GM19023 (cell line): ENCODE measurements at regions not wholly inside any gene's neighbourhood (a gene's known extent, or its start where the extent isn't known, plus 50 kb on each side); places are given as distances from the start of the nearest gene placed in this dataset.

Experiments used
- ATAC-seq: cut with Tn5 transposase; IDR thresholded peaks from one replicate; pipeline ENCODE4 v1.9.1; 2021; ENCODE audit warnings: mild to moderate bottlenecking, moderate library complexity; ENCODE audit not compliant: unreplicated experiment

DNA sequence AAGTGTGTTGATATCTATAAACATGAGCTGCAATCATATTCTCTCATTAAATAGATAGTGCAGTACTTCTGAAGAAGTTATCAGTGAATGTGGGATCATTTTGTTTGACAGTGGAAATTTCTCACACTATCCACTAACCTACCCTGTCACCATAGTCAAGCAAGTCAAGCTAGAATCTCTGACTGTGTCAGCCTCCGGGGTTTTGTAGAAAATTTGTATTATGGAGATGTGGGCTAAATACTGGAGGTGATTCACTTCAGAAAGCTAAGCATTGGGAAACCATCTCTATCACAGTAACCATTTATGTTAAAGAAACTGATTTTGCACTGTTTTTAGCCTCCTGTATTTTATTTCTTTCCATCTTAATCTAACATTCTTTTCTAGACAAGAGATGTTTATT, 126.6 kb upstream of the CREB1 start:
- no peak for ATAC-seq

DNA sequence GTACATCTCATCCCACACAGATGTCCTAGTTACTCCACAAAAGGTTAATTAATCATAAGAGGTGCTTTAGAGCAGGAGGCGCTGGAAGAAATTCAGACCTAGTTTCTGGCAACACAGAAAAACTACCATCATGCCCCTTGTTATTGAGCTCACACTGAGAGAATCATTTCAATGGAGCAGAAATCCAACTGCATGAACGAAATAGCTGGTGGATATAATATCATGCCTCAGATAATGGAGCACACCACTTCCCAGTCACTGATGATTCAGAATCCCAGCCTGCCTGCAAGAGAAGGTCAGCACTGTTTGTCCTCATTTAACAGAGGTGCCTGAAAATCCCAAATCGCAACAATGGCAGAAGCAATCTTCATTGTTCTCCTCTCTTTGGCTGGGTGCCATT, 125.8 kb upstream of the CREB1 start:
- ATAC-seq = no peak

DNA sequence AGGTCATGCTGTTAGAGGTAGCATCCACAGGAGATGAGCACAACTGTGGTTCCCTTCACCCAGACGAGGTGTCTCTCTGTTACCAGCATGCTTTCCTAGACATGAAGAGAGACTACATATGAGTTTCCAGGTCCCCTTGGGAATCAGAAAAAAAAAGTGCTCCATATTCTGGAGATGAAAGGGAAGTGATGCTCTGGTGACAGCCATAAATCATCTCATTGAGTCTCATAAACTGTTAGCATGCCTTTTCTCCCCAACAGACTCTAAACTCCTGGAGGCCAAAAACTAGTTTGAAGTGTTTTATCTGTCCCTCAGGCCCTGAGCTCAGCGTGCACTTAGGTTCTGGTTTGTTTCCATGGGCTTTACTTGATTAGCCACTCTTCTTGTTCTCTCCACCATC, 124.6 kb upstream of the CREB1 start:
- no peak for ATAC-seq

DNA sequence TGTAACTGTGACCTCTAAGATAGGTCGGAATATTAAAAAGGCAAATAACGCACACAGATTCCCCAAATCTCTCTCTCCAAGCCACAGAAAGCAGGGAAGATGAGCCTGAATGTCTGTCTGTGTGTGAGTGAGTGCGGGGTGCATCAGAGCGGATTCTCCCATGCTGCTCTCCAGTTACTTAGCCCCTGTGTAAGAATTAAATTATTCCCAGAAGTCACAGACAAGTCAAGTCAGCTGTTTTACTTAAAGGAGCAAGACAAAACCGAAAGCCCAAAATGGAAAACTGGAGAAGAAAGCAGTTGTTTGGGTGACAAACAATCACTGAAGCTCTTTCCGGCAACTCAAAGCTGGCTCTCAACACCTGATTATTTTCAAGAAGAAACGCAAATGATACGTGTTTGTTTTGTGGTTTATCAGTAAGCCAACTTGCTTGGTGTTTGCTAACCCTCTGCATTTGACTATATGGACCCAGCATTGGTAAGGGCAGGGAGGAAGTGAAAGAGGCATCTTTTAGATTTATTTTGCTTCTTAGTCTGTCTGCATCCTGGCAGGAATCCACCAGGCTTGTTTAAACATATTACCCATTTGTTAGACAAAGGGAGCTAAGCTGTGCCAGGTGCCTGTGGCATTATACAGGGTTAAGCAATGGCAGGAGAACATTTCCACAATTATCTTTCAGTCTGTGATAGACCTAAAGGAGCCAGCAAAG, 121.5 kb upstream of the CREB1 start:
- peak; percentile 93 for ATAC-seq

DNA sequence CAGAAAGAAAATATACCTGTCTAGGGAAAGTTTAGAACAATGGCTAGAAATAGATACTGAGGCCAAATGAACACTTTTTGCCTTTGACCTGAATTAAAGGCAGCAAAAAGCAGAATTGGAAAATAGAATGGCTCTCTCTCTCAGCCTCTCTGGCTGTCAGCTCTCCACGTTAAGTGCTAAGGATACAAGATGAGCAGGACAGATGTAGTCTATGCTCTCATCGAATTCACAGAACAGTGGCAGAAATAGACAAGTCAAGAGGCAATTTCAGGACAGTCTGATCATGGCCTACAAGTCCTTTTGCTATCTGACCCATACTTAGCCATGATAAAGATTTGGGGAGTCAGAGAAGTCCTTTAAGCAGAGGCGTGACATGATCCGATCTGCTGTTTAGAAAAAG, 120.2 kb upstream of the CREB1 start:
- no peak for ATAC-seq

DNA sequence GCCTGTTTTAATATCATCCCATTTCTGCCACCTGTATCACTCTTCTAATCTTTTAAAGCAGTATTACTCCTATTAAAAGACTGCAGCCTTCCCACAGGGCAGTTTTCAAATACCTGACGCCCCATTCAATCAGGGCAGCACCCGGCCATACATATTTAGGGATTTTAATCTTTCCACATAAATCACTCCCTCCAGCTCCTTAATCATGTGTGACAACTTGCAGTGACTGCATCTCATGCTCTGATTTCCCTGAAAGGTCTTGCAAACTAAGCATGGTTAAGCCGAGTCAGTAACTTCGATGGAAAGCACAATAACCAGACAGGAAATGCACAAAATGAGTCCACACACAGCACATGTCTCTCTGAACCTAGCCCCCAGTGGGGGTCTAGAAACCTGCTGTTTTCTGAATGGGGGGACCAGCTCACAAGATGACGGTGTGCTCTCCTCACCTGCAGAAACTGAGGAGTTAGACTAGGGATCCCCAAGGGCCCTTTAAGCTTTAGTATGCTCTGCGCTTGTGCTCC, 116.9 kb upstream of the CREB1 start:
- no peak for ATAC-seq

DNA sequence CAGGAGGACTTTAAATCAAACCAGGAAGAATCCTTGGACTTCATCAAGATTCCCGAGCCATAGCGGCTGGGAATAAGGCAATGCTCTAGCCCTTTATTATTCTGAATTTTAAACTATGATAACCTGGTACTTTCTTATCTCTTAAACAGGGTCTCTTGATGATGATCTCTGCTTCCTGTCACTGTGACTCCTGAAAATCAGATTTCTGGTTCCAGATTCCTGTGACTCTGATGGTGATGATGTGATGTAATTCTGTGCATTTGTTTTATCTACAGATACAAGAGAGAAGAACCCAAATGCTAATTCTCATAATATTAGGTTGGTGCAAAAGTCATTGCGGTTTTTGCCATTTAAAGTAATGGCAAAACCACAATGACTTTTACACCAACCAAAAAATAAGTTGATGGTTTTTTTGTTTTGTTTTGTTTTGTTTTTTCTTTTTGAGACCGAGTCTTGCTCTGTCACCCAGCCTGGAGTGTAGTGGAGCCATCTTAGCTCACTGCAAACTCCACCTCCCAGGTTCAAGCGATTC, 116.3 kb upstream of the CREB1 start:
- no peak for ATAC-seq

DNA sequence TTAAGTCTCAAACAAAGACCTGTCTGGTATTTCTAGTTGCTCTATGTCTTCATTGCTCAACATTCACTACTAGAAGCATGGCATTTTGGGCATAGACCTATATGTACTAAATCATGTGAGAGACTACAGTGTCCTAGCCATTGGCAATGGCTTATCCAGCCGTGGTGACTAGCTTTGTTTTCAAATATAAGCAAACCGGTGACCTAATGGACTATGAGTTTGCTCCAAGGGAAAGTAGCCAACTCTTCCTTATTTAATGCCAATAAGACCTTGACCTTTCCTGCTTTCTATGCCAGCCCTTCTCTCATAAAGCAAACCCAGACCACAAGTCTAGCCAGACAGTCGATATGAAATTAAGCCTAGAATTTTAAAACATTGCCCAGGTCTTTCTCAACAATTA, 113.7 kb upstream of the CREB1 start:
- ATAC-seq = no peak

DNA sequence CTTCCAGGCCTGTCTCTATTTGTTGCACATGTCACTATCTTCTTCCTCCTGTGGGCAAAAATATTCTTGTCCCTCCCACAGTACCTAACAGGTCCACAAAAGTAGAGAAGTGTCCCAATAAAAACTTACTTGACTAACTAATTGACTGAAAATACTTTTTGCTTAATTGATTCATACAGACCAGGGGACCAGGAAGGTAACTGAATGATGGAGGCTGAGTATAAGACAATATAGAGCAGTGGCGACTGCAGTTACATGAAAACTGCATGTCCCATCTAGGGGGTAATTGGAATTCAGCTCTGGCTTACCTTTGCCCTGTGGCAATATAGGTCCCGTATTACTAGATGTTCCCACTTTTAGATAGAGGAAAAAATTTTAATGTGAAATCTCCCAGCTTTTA, 112.9 kb upstream of the CREB1 start:
- ATAC-seq = no peak

DNA sequence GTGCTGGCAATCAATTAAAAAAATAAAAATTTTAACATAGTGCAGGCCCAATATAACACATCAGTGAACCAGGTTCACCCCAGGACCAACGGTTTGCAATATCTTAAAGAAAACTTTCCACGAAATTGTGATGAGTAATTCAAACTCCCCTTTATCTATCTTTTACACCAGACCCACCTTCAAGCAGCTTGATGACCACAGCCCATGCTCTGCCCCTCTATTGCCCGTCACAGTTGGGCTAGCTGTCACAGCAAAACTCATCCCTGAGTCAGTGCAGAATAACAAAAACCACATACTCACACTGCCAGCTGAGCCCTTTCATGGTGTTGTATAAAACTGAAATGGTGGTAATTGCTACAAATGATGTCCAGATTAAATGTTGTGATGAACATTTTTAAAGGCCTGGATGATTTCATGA, 112.5 kb upstream of the CREB1 start:
- no peak for ATAC-seq

DNA sequence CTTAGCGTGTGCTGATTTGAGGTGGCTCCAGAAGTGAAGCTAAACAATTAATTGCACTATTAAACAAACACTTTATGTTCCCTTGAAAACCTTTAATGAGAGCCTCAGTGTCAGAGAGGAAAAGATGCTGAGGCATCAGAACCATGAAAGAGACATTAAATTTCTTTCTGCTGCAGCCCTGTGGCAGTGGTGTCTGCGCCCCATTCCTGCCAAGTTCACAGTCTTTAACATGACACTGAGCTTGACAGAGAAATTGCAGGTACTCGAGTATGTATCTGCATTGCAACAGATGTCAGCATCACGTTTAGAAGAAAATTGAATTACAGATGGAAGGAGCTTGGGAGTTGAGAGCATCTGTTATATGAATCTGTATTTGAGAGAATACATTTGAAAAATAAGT, 111.3 kb upstream of the CREB1 start:
- no peak for ATAC-seq

DNA sequence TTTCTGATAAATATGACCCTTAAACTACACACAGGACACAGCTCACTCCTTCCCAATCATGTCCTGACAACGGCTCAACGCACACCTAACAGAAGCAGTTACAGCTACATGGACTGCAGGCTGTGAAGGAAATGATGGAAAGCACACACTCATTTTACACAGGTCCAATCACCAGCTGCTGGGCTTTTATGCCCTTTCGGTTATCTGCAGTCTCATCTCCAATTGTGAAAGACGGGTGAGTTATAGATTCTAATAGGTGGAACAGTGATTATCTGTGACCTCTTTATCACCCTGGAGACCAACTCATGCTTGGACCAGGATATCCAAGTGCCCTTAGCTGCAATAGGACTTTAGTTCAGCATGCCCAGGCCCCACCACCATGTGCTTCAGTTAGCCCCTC, 110.4 kb upstream of the CREB1 start:
- ATAC-seq = no peak

DNA sequence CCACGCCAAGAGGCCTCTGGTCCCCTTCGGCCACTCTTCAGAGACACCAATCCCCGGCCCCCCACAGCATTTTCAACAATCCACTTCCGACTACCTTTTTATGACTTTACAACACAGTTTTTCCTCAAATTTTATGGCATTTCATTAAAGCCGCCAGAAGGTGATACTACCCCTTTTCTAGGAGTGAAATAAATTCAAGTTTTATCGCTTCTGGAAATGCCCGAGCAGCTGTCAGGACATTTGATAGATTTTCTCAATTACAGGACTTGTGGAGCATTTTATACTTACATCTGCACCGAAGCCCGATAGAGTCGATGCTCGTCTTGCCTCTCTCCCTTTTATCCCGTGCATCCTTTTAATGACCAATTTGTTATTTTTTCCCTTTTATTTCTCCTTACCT, 108.1 kb upstream of the CREB1 start:
- ATAC-seq = no peak

DNA sequence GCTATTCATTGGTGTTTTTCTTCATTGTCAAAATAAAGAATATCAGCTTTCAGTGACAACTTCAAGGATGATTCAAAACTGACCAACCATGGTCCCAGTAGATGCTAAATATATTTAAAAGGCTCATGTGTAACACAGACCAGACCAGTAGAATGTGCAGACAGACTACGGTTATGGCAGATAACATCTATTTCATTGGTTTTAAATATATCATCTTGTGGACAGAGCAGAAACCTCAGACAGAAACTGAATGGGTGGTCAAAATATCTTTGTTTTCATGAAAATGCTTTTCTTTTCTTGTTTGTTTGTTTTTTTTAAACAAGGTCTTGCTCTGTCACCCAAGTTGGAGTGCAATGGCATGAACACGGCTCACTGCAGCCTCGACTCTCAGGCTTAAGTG, 107.4 kb upstream of the CREB1 start:
- no peak for ATAC-seq

DNA sequence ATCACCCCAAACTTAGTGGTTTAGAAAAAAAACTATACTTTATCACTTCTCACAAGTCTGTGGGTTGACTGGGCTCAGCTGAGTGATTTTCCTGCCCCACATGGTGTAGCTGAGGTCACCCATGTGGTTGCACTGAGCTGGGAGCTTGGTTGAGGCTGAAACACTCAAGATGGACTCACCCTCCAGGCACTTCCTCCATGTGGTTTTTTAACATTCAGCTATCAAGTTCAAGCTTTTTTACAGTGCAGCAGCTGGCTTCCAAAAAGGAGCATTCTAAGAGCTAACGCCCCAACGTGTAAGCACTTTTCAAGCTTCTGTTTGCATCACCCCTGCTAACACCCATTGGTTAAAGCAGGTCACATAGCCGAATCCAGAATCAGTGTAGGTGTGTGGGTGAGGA, 105.9 kb upstream of the CREB1 start:
- ATAC-seq = peak; percentile 89

DNA sequence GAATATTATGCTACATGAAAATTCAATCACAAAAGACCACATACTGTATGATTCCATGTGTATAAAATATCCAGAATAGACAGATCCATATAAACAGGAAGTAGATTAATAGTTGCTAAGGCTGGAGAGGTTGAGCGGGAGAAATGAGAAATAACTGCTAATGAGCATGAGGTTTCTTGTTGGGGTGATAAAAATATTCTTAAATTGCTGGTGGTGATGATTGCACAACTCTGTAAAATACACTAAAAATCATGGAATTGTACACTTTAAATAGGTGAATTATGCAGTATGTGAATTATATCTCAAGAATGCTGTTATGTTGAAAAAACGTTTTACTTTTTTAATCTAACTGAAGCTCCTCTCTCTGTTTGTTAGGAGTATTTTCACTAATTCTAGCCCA, 101.8 kb upstream of the CREB1 start:
- no peak for ATAC-seq

DNA sequence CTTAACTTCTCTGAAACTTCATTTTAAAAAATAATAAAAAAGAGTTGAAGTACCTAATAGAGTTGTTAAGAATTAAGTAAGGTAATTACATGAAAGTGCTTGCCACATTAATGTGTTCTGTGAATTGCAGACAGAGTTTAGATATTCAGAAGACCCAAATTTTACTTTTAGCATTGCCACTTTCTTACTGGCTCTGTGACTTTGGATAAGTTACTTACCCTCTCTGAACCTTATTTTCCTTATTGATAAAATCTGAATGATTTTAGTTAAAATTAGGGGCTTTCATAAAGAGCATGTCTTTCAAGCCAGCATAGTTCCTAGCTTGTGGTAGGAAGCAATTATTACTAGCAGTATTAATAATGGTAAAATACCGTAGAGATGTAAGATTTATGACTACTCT, 101.2 kb upstream of the CREB1 start:
- no peak for ATAC-seq

DNA sequence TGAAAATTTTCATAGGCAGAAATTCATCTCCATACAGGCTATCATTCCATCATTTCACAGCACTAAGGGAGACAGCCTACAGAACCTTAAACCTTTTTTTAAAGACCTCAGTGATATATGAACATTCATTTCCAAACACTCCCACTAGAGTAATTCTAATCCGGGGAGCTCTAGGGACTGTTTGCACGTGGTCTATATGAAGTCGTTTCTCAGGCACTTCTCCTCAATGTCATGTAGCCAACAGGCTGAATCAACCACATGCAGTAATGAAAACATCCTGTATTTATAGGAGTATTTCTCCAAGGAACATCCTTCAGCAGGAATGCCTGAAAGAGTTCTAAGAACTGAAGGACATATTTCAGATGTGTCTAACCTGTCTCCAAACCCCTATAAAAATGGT, 97.3 kb upstream of the CREB1 start:
- ATAC-seq = no peak

DNA sequence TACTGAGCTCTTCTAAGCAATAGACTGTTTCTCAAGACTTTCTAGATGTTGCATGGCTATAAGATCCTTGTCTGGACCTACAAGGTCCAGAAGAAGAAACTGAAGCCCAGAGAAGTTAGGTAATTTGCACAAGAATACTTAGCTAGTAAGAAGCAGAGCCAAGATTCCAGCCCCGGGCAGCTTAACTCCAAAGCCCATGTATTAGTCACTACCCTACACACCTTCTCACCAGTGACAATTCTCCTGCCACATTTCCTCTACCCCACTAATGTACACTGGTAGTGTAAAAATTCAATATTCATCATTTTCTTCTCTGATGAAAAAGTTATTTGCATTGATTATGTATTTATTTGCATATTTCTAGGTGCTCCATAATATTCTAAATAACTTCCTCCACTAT, 95.5 kb upstream of the CREB1 start:
- ATAC-seq = no peak

DNA sequence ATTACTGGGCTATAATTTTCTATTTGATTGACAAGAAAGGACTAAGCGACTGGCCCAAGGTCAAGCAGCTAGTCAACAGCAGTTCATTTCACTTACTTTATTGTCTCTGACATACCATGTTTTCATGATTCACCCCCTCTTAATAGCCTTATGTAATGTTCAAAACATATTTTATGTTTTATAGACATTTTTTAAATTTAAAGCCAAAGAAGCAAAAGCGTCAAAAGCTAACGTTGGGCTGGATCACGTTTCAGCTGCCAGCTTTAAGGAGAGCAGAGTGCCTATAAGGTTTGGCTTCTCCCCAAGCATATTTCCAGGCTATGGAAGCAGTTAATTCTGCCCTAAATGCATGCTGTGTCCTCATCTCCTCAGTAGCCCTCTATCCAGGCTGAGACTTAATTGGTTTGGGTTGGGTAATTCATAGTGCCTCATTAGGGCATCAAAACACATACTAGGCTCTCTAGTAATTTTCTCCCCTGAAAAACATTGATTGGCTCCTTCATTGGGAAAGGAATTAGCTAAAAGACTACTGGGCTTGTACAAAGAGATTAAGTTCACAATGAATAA, 94.8 kb upstream of the CREB1 start:
- ATAC-seq = no peak

DNA sequence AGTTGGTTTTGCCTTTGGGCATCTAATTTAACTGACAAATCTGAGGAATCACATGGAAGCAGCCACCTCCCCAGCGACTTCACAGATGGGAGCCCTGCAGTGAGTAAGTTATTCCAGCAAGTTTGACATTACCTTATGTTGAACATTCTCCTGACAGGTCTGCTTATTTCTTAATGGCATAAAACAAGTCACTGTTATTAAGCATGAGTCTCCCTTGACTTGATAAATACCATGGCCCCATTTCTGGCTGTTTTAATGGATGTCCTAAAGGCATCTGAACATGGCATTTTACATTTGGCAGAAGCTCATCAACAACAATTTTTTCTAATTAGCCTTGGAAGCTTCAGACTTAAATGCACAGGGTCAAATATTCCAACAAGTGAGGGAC, 92.6 kb upstream of the CREB1 start:
- ATAC-seq = no peak

DNA sequence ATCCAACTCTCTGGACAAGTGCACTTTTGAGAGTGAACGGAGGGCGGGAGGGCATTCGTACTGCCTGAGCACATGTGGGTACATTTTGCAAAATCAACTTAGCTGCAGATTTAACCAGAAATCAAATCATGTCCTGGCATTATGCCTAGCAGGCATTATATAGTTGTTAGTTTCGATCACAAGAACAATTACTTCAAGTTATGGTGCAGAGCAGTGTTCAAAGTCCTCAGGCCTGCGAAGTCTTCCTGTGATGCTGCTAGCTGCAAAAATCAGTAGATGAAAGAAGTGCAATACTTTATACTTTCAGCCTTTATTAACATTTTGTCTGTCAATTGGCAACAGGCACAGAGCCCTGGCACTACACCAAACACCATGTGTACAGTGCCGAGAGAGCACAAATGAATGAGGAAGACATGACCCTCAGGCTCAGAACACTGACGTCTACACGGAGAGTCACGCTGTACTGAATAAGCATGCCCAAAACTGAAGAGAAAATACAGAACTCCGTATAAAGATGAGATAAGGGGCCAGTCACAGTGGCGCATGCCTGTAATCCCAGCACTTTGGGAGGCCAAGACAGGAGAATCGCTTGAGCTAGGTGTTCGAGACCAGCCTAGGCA, 92.1 kb upstream of the CREB1 start:
- ATAC-seq = no peak
